SKM-1 (cell line): ENCODE measurements at regions not wholly inside any gene's neighbourhood (a gene's known extent, or its start where the extent isn't known, plus 50 kb on each side); places are given as distances from the start of the nearest gene placed in this dataset.
A peak's percentile ranks its signal among the peaks of the same experiment; 100 is the strongest.

Experiments
- DNase-seq: peaks from one replicate; lab custom pipeline; 2025; ENCODE audit not compliant: unreplicated experiment; lab: John Stamatoyannopoulos, UW

DNA sequence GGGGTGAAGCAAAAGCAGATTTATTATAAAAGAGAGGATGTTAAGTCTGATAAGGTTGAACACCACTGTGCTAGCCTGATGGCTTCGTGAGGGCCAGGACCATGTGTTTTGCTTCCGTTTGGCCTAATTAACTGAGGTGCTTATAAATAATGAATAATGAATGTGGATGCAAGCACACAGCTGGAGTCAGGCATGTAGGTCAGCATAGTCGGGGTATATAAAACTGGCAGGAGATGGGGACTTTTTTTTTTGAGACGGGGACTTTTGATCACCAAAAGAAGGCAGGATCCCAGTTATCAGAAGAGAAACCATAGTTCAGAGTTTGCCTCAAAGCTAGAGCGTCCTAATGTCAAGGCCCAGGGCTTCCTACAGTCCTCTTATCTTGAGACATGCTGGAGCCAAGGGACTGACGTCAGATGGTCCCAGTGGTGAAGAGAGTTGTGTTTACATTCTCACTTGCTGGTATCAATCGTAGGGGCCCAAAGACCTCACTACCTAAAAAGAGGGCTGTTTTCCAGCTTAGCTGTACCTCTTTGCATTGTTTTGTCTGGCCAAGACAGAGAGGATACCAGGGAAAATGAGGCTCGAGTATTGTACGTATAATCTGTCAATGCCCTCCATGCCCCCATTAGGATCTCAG lies 50.4 kb downstream of the RTL9 start:
- DNase-seq: no peak

- DNase-seq: no peak
Observed at GRCh38 chrX:110409925-110410324, 51.3 kb downstream of the RTL9 start.

- no peak for DNase-seq
Observed at GRCh38 chrX:110410603-110411002, 52.0 kb downstream of the RTL9 start.

DNA sequence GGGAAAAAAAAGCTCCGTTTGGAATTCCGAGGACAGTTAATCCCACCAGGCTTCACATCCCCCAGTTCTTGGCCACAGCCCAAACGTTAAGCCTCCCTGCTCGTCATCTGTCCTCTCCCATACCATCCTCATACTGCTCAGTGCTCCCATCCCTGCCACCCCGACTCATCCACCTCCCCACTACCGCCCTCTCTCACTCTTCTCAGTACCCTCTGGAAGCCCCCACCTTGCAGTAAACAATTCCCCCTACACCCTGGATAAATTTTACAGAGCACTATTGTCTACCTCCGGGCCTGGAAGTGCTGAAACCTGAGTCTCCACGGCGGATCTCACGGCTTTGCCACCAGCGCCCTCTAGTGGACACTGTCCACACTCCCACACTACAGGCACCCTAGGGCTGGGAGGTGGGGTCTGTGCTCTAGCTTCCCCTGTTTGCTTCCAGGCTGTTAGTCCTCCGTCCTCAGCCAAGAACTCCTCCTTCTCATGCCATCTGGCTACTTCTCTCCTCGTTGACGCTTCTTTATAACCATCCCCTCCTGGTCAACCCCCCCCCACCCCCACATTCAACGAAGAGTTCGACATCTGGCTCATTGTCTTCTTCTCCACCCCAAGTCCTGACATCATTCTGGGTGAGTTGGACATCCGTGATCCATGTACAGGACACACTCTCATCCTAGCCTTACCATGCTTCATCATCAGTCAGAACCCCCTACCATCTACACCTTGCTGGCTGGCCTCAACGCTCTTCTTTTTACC lies 54.5 kb downstream of the RTL9 start:
- DNase-seq: peak; percentile 25

GRCh38 chrX:110413727-110414124 lies 55.1 kb downstream of the RTL9 start:
- no peak for DNase-seq

DNA sequence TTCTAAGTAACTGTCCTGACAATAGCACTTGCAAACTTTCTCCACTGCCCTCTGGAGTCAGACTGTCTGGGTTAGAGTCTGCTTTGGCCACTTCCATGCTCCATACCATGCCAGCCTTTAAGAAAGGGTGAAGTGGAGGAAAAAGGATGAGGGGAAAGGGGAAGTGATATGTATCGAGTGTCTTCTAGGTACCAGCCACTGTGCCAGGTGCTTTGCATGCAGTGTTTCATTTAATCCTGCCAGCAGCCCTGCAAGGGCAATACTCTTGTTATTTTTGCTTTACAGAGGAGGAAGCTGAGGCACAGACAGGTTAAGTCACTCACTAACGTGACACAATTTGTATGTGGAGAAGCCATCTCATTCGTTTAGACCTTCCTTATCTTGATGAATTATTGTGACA lies 55.6 kb downstream of the RTL9 start:
- DNase-seq: no peak

DNA sequence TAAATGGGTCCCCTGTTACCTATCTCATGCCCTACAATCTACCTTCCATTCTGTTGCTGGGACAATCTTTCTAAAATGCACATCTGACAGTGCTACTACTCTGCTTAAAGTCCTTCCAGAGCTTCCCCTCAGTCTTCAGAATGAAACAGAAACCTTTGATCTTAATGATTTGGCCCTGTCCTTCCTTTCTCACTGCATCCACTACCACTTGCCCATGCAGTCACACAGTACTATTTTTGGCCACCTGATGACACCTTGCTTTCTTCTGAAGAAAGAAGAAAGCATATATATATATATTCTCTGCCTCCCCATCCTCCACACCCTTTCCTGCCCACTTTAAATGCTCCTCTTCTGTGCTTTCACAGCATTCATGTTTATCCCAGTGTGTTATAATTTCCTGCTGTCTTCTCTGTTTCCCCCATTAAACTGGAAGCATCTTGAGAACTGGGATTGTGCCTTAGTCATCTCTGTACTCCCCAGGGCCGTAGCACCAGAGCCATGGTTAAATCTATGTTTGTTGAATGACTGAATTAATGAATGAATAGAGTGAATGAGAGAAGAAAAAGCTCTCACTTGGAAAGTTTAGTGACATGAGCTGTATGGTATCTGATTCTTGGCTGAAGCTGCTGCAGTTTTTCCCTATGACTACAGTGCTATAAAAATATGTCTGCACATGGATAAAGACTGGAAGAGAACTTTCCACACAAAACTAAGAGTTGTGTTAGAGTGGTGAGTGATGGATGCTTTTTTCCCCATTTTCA lies 56.2 kb downstream of the RTL9 start:
- DNase-seq: no peak

- DNase-seq: no peak
Observed at GRCh38 chrX:110415440-110416170, 57.0 kb downstream of the RTL9 start.

- DNase-seq: no peak
Observed at GRCh38 chrX:110417128-110417527, 58.5 kb downstream of the RTL9 start.

GRCh38 chrX:110418316-110419235 lies 59.9 kb downstream of the RTL9 start:
- no peak for DNase-seq

DNA sequence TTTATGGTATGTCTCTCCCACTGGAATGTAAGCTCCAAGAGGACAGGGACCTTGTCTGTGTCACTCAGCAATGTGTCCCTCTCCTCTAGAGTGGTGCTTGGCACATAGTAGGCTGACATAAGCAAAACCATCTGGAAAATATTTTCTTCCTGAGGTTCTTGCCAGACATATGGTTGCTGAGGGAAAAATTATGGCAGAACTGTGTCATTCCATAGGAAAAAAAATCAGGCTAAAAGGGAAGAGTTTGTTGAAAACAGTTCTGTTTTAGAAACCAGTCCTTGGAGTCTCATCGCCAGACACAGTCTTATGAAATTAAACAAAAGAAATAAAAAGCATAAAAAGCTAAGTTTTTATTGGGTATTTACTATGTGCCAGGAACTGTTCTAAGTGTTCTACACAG lies 60.9 kb downstream of the RTL9 start:
- no peak for DNase-seq

GRCh38 chrX:110420771-110421499 lies 62.3 kb downstream of the RTL9 start:
- no peak for DNase-seq

DNA sequence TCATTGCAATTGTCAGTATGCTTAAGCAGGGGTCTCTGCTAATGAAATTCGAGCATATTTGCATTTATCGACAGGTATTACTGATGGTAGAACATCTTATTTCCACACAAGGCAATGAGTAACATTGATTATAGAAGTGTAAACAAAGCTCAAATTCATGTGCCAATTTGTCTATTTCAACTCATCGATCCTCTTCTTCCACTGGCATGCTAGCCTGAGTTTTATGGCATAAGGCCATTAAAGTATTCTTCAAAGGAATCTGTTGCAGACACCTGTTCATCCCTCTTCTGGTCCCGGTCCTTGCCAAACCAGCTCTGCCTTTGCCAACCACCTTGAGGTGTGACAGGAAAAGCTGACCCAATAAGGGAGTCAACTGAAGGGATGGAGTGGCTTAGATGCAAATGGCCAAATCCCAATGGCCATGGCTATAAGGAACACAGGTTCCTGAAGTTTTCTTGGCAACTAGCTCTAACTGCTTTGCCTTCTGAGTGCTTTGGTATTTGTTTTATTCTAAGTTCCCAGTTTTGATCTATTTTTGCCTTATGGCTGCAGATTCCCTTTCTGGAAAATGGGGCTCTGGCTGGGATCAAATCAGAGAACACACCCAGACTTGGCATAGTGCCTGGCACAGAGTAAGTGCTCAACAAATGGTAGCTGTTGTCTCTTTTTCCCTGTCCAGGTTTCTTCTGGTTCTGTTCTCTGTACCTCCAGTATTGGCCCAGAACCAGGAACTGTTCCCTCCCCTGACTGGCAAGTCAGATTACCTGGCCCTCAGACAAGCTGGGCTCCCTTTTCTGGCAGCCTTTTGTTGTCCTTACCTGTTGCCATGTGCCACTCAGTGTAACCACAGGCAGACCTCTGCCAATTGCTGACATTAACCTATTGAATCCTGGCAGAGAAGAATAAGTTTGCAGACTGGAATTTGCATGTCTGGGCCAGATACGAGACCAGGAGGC lies 63.1 kb downstream of the RTL9 start:
- no peak for DNase-seq

DNA sequence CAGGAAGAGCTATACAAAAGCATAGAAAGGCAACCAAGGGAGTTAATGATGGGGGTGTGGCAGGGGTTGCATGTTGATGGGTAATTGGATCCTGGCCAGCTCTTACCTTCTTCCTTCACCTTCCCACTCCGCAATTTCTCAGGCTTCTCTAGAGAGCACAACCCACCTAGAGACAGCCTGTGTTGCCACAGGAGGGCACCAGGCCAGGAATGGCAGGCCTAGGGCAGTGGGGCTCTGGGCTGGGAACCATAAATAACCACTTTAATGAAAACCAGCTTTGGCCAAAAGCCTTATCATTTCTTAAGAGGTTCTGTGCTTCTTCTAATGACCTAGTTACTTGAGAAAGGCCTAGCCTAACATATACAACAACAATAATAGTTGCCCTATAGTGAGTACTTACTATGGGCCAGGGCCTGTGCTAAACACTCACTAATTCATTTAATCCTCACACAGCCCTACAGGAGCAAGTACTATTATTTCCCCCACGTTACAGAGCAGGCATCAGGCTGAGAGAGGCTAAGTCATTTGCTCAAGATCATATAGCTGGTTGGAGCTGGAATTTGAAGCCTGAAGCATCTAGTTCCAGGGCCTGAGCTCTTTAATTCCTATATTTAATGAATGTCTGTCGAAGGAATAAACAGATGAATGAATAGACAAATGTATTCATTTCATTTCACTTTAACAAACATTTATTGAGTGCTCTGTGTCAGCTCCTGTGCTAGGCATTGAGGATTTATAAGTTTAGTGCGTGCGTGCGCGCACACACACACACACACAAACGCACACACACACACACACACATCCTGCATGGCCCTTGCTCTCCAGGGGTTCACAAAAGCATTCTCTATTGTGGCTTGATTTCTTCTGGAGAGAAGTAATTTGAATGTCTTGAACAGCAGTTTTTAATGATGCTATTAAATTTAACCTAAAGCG lies 66.8 kb downstream of the RTL9 start:
- no peak for DNase-seq

DNA sequence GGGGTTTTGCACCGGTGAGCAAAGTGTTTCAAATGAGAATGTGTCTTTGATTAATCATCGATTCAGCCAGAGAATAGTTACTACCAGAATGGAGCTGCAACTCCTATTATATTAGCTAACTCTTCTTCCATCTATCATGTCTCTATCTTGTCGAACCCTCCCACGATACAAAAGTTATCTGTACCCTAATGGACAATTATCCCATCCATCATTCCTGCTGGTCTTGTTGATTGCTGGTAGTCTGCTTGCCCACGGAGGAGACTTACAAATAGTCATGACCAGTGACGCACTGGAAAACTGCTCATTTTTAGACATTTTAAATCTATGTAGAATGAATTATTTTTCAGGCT lies 67.5 kb downstream of the RTL9 start:
- no peak for DNase-seq

- DNase-seq: no peak
Observed at GRCh38 chrX:110427076-110427475, 68.4 kb downstream of the RTL9 start.

- DNase-seq: no peak
Observed at GRCh38 chrX:110428144-110428543, 69.5 kb downstream of the RTL9 start.
